Neural cell (in vitro differentiated cells): ENCODE measurements at regions not wholly inside any gene's neighbourhood (a gene's known extent, or its start where the extent isn't known, plus 50 kb on each side); places are given as distances from the start of the nearest gene placed in this dataset.

Experiments
- H2AFZ ChIP-seq: fragments of 200-600, 300-800 bp; sonication (generic), shearing (Covaris generic); 2 replicates; pipeline ENCODE4 v1.6.0; 2014; ENCODE audit warnings: low read depth, mild to moderate bottlenecking, antibody characterized with exemption, low read length, moderate library complexity
- H3F3A ChIP-seq: fragments of 200-600 bp; shearing (Covaris generic); 2 replicates; pipeline ENCODE4 v1.6.1; 2016; ENCODE audit warnings: mild to moderate bottlenecking, moderate library complexity, mixed read lengths, antibody characterized with exemption, low read length; ENCODE audit not compliant: insufficient read depth, poor library complexity, severe bottlenecking
- H3K27ac ChIP-seq: fragments of 200-600, 300-800 bp; sonication (generic), shearing (Covaris generic); 2 replicates; pipeline ENCODE4 v1.5.1; 2014; ENCODE audit warnings: mild to moderate bottlenecking, low read length, moderate library complexity
- H3K27me3 ChIP-seq: fragments of 300-800, 200-600 bp; sonication (generic), shearing (Covaris generic); 2 replicates; pipeline ENCODE4 v1.6.0; 2014; ENCODE audit warnings: mild to moderate bottlenecking, low read depth, low read length, moderate library complexity; ENCODE audit not compliant: insufficient read depth
- H3K36me3 ChIP-seq: fragments of 300-800, 200-600 bp; sonication (generic), shearing (Covaris generic); 2 replicates; pipeline ENCODE4 v1.5.1; 2014; ENCODE audit warnings: mild to moderate bottlenecking, antibody characterized with exemption, low read length, moderate library complexity; ENCODE audit not compliant: insufficient read depth
- H3K4me2 ChIP-seq: fragments of 300-800, 200-600 bp; sonication (generic), shearing (Covaris generic); 2 replicates; pipeline ENCODE4 v1.6.0; 2014; ENCODE audit warnings: mild to moderate bottlenecking, low read length
- H3K4me3 ChIP-seq: fragments of 300-800, 200-600 bp; sonication (generic), shearing (Covaris generic); 2 replicates; pipeline ENCODE4 v1.5.1; 2014; ENCODE audit warnings: mild to moderate bottlenecking, low read length, moderate library complexity
- H3K79me2 ChIP-seq: fragments of 200-600 bp; shearing (Covaris generic); replicated peaks from 2 replicates; pipeline ENCODE4 v1.6.0; 2014; ENCODE audit warnings: mild to moderate bottlenecking, low read length, moderate library complexity; ENCODE audit not compliant: insufficient read depth
- H3K9ac ChIP-seq: fragments of 300-800, 200-600 bp; sonication (generic), shearing (Covaris generic); 2 replicates; pipeline ENCODE4 v1.6.1; 2016; ENCODE audit warnings: mild to moderate bottlenecking, low read length, mixed read lengths
- H3K9me2 ChIP-seq: fragments of 200-600 bp; shearing (Covaris generic); 2 replicates; pipeline ENCODE4 v1.6.1; 2016; ENCODE audit warnings: mild to moderate bottlenecking, low read length, mixed read lengths; ENCODE audit not compliant: insufficient read depth
- H3K9me3 ChIP-seq: fragments of 200-600, 300-800 bp; sonication (generic), shearing (Covaris generic); 2 replicates; pipeline ENCODE4 v1.6.1; 2016; ENCODE audit warnings: mild to moderate bottlenecking, mixed run types, low read length, moderate library complexity, mixed read lengths
- H4K20me1 ChIP-seq: fragments of 200-600 bp; shearing (Covaris generic); 2 replicates; pipeline ENCODE4 v1.6.1; 2016; ENCODE audit warnings: mild to moderate bottlenecking, mixed run types; ENCODE audit not compliant: insufficient read depth
- EP300 ChIP-seq: fragments of 450-650 bp; conservative IDR thresholded peaks from 2 replicates; pipeline ENCODE4 v1.6.1; 2014; ENCODE audit warnings: antibody characterized with exemption, mild to moderate bottlenecking, moderate library complexity; ENCODE audit not compliant: poor library complexity, severe bottlenecking
- EZH2 ChIP-seq: fragments of 200-600, 300-800 bp; shearing (Covaris generic), sonication (generic); IDR thresholded peaks from 2 replicates; pipeline ENCODE4 v1.6.1; 2014; ENCODE audit warnings: antibody characterized with exemption, low read length, borderline replicate concordance, mild to moderate bottlenecking; ENCODE audit not compliant: insufficient read depth, poor library complexity, severe bottlenecking
- MXI1 ChIP-seq: fragments of 450-650 bp; conservative IDR thresholded peaks from 2 replicates; pipeline ENCODE4 v1.6.1; 2014; ENCODE audit warnings: antibody characterized with exemption, mild to moderate bottlenecking; ENCODE audit not compliant: poor library complexity, severe bottlenecking
- POLR2AphosphoS5 ChIP-seq: IDR thresholded peaks from 2 replicates; pipeline ENCODE4 v1.6.1; 2012
- RAD21 ChIP-seq: fragments of 450-650 bp; conservative IDR thresholded peaks from 2 replicates; pipeline ENCODE4 v1.6.1; 2014; ENCODE audit warnings: antibody characterized with exemption, mild to moderate bottlenecking, moderate library complexity
- SMC3 ChIP-seq: fragments of 450-650 bp; conservative IDR thresholded peaks from 2 replicates; pipeline ENCODE4 v1.6.1; 2014; ENCODE audit warnings: antibody characterized with exemption, mild to moderate bottlenecking, moderate library complexity; ENCODE audit not compliant: poor library complexity
- TAF1 ChIP-seq: IDR thresholded peaks from 2 replicates; pipeline ENCODE4 v1.6.1; 2012; ENCODE audit warnings: low read depth
- TF ChIP-seq, protein P1 (sequence below): fragments of 450-650 bp; IDR thresholded peaks from 2 replicates; pipeline ENCODE4 v1.5.1; 2014; ENCODE audit warnings: antibody characterized with exemption, mild to moderate bottlenecking, moderate library complexity; ENCODE audit not compliant: poor library complexity, severe bottlenecking
- TF ChIP-seq, protein P2 (sequence below): IDR thresholded peaks from 2 replicates; pipeline ENCODE4 v1.6.1; 2012; ENCODE audit warnings: borderline replicate concordance

DNA sequence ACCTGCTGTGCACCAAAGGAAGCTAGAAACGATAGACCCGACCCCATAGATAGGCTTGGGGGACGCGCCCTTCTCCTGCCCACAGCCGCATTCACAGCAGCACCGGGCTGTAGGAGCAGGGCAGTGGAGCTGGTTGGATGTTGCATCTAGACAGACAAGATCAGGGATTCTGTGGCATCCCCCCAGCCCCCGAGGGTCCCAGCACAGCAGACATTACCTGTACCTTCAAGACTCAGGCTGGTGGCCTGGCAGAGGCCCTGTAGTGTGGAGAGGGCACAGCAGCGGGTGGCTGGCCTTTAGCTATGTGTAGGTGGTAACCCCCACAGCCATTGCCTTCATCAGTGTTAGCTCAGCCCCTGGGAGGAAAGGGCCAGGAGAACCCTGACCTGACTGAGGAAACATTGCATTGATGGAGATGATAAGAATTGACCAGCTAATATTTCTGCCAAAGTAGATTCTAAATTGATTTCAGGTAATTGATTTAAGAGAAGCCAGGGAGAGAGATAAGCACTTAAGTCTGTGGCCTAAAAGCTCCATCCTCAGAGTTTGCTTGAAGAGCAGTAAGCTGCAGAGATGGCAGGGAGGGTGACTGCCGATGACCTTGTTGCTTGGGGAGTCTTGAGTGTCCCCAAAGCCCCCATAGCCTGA, 269.4 kb downstream of the TLE3 start:
- Histone ChIP-seq H3K9me2 (no peaks in the 10 kb centered on the region), H3F3A (peaks cover 1% of the 10 kb centered on the region), H3K27ac (no peak overlapping the region), H3K27me3 (no peaks in the 10 kb centered on the region), H3K79me2 (no peaks in the 10 kb centered on the region), H3K4me3 (no peak overlapping the region), H2AFZ (no peak overlapping the region), H4K20me1 (no peaks in the 10 kb centered on the region), H3K9ac (no peak overlapping the region), H3K4me2 (no peak overlapping the region), H3K36me3 (no peaks in the 10 kb centered on the region), H3K9me3 (no peaks in the 10 kb centered on the region)
- no peak for TF ChIP-seq TAF1
- TF ChIP-seq EP300: no peak
- TF ChIP-seq MXI1: no peak
- TF ChIP-seq, protein P1, sequence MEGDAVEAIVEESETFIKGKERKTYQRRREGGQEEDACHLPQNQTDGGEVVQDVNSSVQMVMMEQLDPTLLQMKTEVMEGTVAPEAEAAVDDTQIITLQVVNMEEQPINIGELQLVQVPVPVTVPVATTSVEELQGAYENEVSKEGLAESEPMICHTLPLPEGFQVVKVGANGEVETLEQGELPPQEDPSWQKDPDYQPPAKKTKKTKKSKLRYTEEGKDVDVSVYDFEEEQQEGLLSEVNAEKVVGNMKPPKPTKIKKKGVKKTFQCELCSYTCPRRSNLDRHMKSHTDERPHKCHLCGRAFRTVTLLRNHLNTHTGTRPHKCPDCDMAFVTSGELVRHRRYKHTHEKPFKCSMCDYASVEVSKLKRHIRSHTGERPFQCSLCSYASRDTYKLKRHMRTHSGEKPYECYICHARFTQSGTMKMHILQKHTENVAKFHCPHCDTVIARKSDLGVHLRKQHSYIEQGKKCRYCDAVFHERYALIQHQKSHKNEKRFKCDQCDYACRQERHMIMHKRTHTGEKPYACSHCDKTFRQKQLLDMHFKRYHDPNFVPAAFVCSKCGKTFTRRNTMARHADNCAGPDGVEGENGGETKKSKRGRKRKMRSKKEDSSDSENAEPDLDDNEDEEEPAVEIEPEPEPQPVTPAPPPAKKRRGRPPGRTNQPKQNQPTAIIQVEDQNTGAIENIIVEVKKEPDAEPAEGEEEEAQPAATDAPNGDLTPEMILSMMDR: no peak
- no peak for TF ChIP-seq EZH2
- no peak for TF ChIP-seq POLR2AphosphoS5
- TF ChIP-seq, protein P2, sequence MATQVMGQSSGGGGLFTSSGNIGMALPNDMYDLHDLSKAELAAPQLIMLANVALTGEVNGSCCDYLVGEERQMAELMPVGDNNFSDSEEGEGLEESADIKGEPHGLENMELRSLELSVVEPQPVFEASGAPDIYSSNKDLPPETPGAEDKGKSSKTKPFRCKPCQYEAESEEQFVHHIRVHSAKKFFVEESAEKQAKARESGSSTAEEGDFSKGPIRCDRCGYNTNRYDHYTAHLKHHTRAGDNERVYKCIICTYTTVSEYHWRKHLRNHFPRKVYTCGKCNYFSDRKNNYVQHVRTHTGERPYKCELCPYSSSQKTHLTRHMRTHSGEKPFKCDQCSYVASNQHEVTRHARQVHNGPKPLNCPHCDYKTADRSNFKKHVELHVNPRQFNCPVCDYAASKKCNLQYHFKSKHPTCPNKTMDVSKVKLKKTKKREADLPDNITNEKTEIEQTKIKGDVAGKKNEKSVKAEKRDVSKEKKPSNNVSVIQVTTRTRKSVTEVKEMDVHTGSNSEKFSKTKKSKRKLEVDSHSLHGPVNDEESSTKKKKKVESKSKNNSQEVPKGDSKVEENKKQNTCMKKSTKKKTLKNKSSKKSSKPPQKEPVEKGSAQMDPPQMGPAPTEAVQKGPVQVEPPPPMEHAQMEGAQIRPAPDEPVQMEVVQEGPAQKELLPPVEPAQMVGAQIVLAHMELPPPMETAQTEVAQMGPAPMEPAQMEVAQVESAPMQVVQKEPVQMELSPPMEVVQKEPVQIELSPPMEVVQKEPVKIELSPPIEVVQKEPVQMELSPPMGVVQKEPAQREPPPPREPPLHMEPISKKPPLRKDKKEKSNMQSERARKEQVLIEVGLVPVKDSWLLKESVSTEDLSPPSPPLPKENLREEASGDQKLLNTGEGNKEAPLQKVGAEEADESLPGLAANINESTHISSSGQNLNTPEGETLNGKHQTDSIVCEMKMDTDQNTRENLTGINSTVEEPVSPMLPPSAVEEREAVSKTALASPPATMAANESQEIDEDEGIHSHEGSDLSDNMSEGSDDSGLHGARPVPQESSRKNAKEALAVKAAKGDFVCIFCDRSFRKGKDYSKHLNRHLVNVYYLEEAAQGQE: no peak
- no peak for TF ChIP-seq SMC3
- no peak for TF ChIP-seq RAD21

DNA sequence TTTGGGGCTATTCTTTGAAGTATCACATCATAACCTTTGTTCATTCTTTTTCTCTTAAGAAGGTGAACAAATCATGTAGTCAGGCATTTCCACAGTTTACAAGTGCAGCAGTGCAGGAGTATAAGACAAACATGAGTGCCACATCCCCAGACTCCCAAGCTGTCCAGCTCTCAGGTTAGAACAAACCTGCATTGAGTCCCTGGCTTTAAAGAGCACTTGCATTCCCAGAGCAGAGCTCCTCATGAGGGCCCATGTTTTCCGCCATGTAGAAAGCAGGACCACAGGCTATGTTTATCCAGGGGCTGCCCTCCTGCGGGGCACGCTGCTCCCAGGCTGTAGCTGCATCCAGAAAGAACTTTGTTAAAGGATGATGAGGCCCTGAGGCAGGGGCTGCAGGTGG, 267.7 kb downstream of the TLE3 start:
- H3F3A ChIP-seq: no peaks in the 10 kb centered on the region
- TF ChIP-seq MXI1 (no peak), EP300 (no peak), RAD21 (no peak), SMC3 (no peak), POLR2AphosphoS5 (no peak), TAF1 (no peak)
- TF ChIP-seq, protein P2: no peak
- no peak overlapping the region for H3K4me3 ChIP-seq
- no peaks in the 10 kb centered on the region for H3K79me2 ChIP-seq
- H3K9ac ChIP-seq: no peak overlapping the region
- no peak overlapping the region for H3K27ac ChIP-seq
- no peak overlapping the region for H3K4me2 ChIP-seq
- no peaks in the 10 kb centered on the region for H4K20me1 ChIP-seq
- H3K36me3 ChIP-seq: no peaks in the 10 kb centered on the region
- no peak overlapping the region for H2AFZ ChIP-seq
- H3K27me3 ChIP-seq: no peaks in the 10 kb centered on the region
- H3K9me2 ChIP-seq: no peaks in the 10 kb centered on the region
- H3K9me3 ChIP-seq: no peaks in the 10 kb centered on the region
